ENCODE measurements at regions not wholly inside any gene's neighbourhood (a gene's known extent, or its start where the extent isn't known, plus 50 kb on each side); places are given as distances from the start of the nearest gene placed in this dataset.
"Not testable (repeated sequence)": the region's sequence is repeated elsewhere in the genome, so short reads cannot be mapped to it uniquely, and the experiment has no call there.

DNA sequence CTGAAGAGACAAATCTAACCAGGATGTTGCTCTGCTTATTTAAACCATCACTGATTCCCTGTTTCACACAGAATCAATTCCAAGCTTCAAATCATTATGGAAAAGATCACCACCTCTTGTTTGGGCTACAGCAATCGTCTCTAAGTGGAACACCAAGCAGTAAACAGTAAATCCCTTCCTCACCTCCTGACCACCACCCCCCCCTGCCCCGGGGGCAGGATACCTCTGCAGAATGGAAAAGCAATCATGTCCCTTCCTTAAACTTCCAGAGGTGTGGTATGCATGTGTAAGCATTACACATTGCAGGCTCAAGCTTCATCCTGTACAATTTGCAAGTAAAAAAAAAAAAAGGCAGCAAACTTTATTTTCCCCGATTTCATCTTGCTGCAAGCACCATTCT lies 373.8 kb downstream of the NPIPA8 start:
- Mint-ChIP-seq H3K27me3 (peaks cover 4% of the 10 kb centered on the region), H3K9me3 (no peaks in the 10 kb centered on the region), H3K4me3 (no peak overlapping the region), H3K27ac (no peak overlapping the region), H3K4me1 (no peaks in the 10 kb centered on the region), H3K36me3 (no peaks in the 10 kb centered on the region)
- DNase-seq = no peak

DNA sequence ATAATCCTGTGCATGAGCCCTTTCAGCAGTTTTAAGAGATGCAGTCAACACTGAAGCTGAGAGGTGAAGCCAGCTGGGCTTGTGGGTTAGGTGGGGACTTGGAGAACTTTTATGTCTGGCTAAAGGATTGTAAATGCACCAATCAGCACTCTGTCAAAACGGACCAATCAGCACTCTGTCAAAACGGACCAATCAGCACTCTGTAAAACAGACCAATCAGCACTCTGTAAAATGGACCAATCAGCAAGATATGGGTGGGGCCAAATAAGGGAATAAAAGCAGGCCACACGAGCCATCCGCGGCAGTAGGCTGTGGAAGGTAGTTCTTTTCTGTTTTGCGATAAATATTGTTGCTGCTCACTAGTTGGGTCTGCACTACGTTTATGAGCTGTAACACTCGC lies 374.7 kb downstream of the NPIPA8 start:
- not testable (repeated sequence) for H3K27me3 Mint-ChIP-seq, H3K9me3 Mint-ChIP-seq, H3K36me3 Mint-ChIP-seq, H3K4me3 Mint-ChIP-seq, H3K27ac Mint-ChIP-seq, H3K4me1 Mint-ChIP-seq, DNase-seq

DNA sequence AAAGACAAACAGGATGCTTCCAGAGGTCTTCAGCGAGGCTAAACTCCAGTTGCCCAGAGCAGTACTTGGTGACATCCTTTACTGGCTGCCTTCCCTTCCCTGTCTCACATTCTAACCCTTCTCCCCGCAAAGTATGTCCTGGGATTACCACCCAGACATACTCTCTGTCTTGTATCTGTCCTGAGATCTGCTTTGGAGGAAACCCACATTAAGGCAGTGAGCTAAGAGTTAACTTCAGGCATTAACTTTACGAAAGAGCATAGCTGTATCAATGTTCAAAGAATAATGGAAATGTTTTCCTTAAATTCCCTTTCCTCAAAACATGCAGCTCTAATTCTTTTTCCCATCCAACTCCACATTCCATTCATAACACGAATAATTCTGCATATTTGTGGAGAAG lies 385.2 kb downstream of the NPIPA8 start:
- peaks cover 46% of the 10 kb centered on the region for H3K27me3 Mint-ChIP-seq
- H3K9me3 Mint-ChIP-seq = no peaks in the 10 kb centered on the region
- no peak overlapping the region for H3K4me3 Mint-ChIP-seq
- H3K27ac Mint-ChIP-seq = no peak overlapping the region
- H3K36me3 Mint-ChIP-seq = no peaks in the 10 kb centered on the region
- DNase-seq = no peak
- H3K4me1 Mint-ChIP-seq = peaks cover 3% of the 10 kb centered on the region

DNA sequence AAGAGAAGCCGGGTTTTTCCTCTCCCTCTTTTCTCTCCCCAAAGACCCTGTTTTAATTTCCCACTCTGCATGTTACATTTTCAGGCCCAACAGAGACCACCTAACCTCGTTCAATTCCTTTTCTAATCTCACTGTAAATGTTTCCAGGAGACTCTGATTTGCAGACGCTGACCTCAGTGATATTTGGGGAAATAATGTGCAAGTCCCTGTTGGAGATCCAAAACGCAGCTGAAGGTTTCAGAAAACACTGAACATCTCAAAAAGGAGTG lies 386.6 kb downstream of the NPIPA8 start:
- no peaks in the 10 kb centered on the region for H3K9me3 Mint-ChIP-seq

DNA sequence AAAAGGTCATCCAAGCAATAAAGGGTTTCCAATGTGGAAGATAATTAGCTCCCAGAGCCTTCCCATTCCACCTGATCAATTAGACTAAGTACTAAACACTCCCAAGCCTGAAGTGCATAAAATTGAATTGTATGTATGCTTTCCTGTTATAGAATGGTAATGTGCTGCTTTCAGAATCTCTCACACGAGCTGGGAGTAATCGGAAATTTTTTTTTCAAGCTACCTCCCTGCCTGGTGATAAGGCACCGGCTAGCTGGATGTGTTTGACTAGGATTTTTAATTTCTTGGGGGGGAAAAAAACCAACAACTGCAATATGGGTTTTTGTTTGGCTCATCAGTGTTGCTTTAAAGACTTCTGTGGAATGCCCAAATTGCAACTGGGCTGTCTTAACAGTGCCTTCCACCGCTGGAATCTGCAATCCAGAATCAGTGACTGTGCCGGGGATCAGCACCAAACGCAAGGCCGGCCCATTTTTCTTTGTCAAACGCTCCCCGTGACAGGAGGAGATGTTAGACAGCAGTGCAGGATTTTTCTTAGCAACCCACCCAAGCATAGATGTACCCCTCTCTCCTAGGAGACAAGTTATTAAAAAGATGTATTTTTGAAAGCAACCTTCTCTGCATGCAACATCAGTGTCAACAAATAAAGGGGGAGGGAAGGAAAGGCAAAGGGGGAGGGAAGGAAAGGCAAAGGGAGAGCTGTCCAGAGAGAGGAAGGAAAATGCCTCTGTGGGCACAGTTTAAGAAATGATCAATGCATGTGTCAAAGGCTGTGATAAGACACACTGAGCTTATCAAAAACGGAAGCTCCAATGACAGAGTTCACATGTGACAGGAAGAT lies 387.2 kb downstream of the NPIPA8 start:
- Mint-ChIP-seq H3K4me1 (peaks cover 3% of the 10 kb centered on the region), H3K36me3 (no peaks in the 10 kb centered on the region), H3K27ac (no peak overlapping the region), H3K27me3 (peaks cover 54% of the 10 kb centered on the region), H3K4me3 (no peak overlapping the region), H3K9me3 (no peaks in the 10 kb centered on the region)
- no peak for DNase-seq

More for the DNA sequence above, 386.6 kb downstream of the NPIPA8 start:
- Mint-ChIP-seq H3K4me1 (peaks cover 3% of the 10 kb centered on the region), H3K4me3 (no peak overlapping the region), H3K27ac (no peak overlapping the region), H3K27me3 (peaks cover 52% of the 10 kb centered on the region), H3K36me3 (no peaks in the 10 kb centered on the region)
- no peak for DNase-seq

DNA sequence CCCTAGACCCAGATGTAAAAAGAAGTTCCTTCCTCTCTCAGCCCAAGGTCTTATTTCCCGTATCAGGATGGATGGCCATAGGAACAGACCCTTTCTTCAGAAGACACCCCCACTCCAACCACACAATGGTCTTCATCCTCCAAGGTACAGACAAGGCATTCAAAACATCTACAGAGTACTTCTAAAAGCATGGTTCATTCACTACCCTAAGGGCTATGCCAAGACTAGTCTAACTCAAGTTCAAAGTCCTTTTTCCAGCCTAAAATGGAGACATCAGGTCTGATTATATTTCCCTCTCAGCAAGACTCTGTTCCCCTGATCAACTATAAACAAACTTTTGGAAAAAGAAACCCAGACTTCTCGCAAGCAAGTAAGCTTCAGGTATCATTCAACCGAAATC lies 388.9 kb downstream of the NPIPA8 start:
- no peaks in the 10 kb centered on the region for H3K9me3 Mint-ChIP-seq
- no peak for DNase-seq
- H3K4me1 Mint-ChIP-seq = peaks cover 3% of the 10 kb centered on the region
- no peaks in the 10 kb centered on the region for H3K36me3 Mint-ChIP-seq
- H3K4me3 Mint-ChIP-seq = no peak overlapping the region
- peaks cover 63% of the 10 kb centered on the region for H3K27me3 Mint-ChIP-seq
- no peak overlapping the region for H3K27ac Mint-ChIP-seq

DNA sequence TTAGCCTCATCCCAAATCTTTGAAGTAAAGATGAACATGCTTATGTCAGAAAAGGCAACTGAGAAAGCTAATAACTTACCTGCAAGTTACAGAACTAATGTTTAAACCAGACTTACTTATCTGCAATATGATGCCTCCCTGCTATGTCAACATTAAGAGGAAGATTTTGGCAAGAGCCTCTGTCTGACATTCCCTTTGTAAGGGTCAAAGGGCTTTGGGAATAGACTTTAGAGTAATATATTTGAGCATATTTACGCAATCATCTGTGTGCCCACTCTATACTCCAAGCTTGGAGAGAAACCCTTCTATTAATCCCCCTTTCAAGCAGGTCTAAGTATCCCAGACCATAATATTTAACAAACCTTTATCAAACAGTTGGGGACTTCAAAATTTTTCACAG lies 389.4 kb downstream of the NPIPA8 start:
- Mint-ChIP-seq H3K27me3 (peaks cover 64% of the 10 kb centered on the region), H3K36me3 (no peaks in the 10 kb centered on the region)

DNA sequence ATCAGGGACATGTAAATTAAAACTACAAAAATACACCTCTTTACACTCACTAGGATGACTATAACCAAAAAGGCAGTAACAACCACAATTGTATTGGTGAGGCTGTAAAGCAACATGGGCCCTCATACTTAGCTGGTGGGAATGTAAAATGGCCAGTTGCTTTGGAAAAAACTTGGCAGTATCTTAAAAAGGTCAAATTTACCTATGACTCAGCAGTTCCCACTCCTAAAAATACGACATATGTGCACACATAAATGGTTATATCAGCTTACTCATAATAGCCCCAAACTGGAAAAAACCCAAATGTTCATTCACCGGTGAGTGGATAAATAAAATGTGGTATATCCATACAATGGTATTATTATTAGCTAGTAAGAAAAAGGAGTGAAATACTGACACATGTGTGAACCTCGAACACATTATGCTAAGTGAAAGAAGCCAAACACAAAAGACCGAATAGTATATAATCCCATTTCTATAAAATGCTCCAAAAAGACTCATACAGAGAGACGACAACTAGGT lies 391.4 kb downstream of the NPIPA8 start:
- DNase-seq = no peak
- Mint-ChIP-seq H3K36me3 (no peaks in the 10 kb centered on the region), H3K27ac (no peak overlapping the region), H3K27me3 (peaks cover 53% of the 10 kb centered on the region), H3K9me3 (no peaks in the 10 kb centered on the region), H3K4me1 (peaks cover 3% of the 10 kb centered on the region), H3K4me3 (no peak overlapping the region)

More for the DNA sequence above, 389.4 kb downstream of the NPIPA8 start:
- Mint-ChIP-seq H3K4me1 (peaks cover 3% of the 10 kb centered on the region), H3K4me3 (no peak overlapping the region), H3K27ac (no peak overlapping the region), H3K9me3 (no peaks in the 10 kb centered on the region)
- DNase-seq = no peak

DNA sequence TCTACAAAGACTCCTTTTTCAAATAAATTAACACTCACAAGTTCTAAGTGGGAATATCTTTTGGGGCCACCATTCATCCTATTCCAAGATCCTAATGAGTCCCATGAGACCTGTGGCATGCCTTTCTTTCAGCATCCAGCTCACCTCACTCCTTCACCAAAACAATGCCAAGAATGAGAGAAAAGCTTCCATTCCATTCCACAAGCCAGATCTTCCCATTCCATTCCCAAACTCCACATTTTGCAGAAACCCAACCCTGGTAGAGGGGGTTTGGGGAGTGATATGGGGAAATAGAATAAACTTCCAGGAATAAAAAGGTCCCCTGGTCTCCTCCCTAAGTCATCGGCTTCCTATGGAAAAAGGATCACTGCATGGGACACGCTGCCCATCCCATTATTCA lies 392.2 kb downstream of the NPIPA8 start:
- Mint-ChIP-seq H3K27ac (no peak overlapping the region), H3K4me3 (no peak overlapping the region), H3K36me3 (no peaks in the 10 kb centered on the region), H3K4me1 (peaks cover 6% of the 10 kb centered on the region), H3K9me3 (no peaks in the 10 kb centered on the region), H3K27me3 (peaks cover 45% of the 10 kb centered on the region)
- DNase-seq = no peak

DNA sequence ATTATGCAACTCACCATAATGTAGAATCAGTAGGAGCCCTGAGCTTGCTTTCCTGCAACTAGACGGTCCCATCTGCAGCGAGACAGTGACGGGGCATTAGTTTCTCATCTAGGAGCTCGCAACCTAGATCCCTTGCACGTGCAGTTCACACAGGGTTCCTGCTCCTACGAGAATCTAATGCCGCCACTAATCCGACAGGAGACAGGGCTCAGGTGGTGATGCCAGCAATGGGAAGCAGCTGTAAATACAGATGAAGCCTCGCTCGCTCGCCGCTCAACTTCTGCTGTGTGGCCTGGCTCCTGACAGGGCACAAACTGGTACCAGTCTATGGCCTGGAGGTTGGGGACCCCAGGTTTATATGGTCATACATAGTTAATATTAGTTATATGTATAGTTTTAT lies 394.5 kb downstream of the NPIPA8 start:
- H3K4me1 Mint-ChIP-seq = peaks cover 13% of the 10 kb centered on the region
- H3K27me3 Mint-ChIP-seq = peaks cover 26% of the 10 kb centered on the region
- no peak overlapping the region for H3K27ac Mint-ChIP-seq
- H3K36me3 Mint-ChIP-seq = no peaks in the 10 kb centered on the region
- no peak overlapping the region for H3K4me3 Mint-ChIP-seq
- no peak for DNase-seq
- no peaks in the 10 kb centered on the region for H3K9me3 Mint-ChIP-seq

DNA sequence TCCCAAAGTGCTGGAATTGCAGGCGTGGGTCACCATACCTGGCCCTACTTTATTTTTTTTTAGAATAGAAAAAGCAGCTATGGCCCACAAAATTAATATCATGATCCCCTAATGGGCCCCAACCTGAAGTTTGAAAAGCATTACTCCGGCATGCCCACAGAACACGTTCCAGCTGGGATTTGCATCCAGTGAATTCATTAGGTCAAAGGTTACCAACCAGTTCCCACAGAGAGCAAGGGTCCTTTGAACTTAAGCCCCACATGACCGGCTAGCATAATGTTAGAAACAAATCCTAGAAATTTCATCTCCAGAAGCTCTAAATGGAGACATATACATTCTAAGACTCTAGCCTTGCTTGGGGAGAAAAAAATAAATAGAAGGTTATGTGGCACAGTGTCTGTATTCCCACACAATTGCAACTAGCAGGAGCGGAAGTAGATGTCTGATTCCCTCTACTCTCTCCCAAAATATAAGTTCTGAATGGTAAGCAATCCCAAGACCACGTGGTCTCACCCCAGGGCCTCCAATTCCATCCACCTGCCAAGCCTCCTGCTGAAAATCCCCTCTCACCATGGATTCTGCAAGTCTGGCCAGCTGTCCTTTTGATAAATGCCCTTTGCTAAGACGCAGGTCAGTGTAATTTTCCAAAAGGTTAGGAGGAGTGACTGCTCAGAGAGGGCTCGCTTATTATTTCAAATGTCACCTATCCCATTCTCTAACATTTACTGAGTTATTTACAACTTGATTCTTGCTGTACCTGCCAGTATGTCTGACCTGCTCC lies 395.8 kb downstream of the NPIPA8 start:
- Mint-ChIP-seq H3K27ac (no peak overlapping the region), H3K4me3 (no peak overlapping the region), H3K36me3 (no peaks in the 10 kb centered on the region), H3K9me3 (no peaks in the 10 kb centered on the region), H3K4me1 (peaks cover 13% of the 10 kb centered on the region), H3K27me3 (peaks cover 26% of the 10 kb centered on the region)
- no peak for DNase-seq

DNA sequence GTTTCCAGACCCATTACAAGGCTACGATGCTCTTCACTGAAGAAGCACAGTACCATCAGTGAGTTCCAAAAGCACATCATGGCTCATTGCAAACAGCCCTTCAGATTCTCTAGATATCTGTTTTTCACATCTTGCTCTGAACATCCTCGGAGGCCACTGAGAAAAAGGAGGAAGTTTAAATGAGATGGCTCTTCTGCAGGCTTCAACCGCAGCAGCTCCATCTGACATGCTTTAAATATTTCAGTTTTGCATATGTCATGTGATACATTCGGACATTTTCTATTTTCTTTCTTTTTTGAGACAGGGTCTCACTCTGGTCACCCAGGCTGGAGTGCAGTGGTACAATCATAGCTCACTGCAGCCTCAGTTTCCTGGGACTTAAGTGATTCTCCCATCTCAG lies 396.8 kb downstream of the NPIPA8 start:
- Mint-ChIP-seq H3K36me3 (no peaks in the 10 kb centered on the region), H3K9me3 (no peaks in the 10 kb centered on the region), H3K4me3 (no peak overlapping the region), H3K27ac (no peak overlapping the region), H3K4me1 (peaks cover 13% of the 10 kb centered on the region), H3K27me3 (peaks cover 19% of the 10 kb centered on the region)
- DNase-seq = no peak

DNA sequence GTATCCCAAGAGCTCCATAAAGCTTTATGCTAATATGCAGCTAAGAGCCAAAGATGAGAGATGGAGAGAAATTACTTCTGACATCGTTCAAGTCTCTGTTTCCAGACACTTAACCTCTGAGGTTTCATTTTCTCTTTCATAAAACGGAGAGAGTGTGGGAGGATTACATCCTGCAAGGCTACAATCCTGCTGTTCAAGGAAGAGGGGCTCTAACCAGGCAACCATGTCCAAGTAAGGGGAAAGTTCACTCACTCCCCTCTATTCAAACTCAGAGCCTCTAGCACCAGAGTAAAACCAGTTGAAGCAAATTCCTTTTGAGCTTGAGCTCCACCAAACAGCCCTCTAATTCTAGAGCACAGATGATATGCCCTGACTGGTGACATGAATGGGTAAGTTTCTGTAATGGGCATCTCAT lies 397.4 kb downstream of the NPIPA8 start:
- no peak for DNase-seq
- Mint-ChIP-seq H3K9me3 (no peaks in the 10 kb centered on the region), H3K4me3 (no peak overlapping the region), H3K27me3 (peaks cover 16% of the 10 kb centered on the region), H3K4me1 (peaks cover 13% of the 10 kb centered on the region), H3K27ac (no peak overlapping the region), H3K36me3 (no peaks in the 10 kb centered on the region)

DNA sequence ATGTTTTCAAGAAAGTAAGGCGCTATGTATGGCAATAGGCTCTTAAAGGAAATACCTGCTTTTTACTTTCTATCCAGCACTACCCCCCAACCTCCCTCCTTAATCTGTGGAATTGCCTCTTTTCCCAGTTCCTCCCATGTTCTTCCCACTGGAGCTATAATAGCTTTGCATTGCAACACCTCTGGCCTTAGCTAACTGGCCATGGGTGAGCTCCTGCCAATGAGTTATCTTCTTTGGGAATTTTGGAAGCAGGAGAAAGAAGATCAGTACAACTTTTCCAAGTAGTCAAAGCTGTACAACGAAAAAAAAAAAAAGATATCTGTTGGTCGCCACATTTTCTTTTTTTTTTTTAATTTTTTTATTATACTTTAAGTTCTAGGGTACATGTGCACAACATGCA lies 398.0 kb downstream of the NPIPA8 start:
- no peaks in the 10 kb centered on the region for H3K36me3 Mint-ChIP-seq
- H3K27ac Mint-ChIP-seq = no peak overlapping the region
- H3K4me3 Mint-ChIP-seq = no peak overlapping the region
- DNase-seq = no peak
- peaks cover 13% of the 10 kb centered on the region for H3K4me1 Mint-ChIP-seq
- H3K27me3 Mint-ChIP-seq = peaks cover 12% of the 10 kb centered on the region
- no peaks in the 10 kb centered on the region for H3K9me3 Mint-ChIP-seq

DNA sequence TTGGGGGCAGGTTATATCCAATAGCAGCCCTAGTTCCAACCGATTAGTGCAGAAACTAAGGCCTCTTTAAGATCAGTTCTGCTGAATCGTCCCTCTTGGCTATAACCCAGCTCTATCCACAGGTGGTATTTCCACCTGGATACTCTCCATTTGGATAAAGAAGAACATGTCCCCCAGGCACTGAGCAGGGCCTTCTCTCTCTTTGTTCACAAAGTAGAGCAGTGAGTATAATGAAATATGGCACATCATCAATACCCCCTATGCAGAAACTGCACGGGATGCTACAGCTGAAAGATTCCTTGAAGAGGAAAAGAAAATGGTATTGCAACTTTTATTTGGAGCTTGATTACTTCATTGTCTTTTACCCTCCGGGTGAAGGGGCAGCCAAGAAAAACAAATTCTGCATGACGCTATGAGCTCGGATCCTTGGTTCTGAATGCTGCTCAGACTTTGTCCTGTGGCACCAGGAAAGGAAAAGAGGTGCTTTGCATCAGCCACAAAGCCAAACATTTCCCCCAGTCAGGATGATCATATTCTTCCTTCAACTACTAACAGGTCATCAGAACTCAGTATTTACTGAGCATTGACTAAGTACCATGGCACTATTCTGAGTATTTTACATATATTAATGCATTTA lies 399.7 kb downstream of the NPIPA8 start:
- no peaks in the 10 kb centered on the region for H3K36me3 Mint-ChIP-seq

More for the DNA sequence above, 399.7 kb downstream of the NPIPA8 start:
- DNase-seq = no peak
- Mint-ChIP-seq H3K4me1 (peaks cover 13% of the 10 kb centered on the region), H3K27ac (no peak overlapping the region), H3K27me3 (peaks cover 4% of the 10 kb centered on the region), H3K4me3 (no peak overlapping the region), H3K9me3 (no peaks in the 10 kb centered on the region)
